ENCODE measurements at regions not wholly inside any gene's neighbourhood (a gene's known extent, or its start where the extent isn't known, plus 50 kb on each side); places are given as distances from the start of the nearest gene placed in this dataset.

DNA sequence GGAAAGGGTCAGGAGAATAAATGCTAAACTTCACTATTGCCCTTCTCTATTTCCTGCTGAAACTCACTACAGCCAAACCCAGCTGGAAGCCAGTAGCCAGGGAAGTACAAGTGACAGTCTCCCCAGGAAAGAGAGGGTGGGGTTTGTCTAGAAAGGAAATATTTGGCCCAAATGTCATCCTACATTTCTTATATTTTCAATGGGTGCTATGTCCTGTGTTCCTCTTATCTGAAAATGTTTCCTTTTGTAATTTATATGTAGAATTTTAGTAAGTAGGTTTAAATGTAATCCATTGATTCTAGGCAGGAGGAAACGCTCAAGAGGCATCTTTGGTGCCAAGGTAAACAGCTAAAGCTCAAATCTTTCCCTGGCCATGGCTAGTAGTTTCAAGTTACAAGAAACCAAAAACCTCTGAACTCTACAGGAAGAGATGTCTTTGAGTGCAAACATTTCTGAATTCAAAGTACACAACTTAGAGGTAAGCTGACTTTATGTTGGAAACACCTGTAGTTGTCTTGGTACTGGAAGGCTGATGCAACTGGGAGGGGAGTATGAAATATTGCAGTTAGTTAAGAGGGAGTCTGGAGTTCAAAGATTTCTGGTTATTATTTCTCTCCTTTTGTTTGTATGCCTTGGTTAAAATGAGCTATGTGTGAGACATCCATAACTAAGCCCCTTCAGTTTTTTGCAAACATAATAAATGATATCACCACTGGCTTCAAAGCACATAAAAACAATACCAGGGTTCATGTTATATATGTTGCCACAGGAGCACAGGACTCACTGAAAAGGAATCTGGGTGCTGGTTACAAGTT is 356.1 kb upstream of the ZC3H15 start:
- TF ChIP-seq, protein P1, sequence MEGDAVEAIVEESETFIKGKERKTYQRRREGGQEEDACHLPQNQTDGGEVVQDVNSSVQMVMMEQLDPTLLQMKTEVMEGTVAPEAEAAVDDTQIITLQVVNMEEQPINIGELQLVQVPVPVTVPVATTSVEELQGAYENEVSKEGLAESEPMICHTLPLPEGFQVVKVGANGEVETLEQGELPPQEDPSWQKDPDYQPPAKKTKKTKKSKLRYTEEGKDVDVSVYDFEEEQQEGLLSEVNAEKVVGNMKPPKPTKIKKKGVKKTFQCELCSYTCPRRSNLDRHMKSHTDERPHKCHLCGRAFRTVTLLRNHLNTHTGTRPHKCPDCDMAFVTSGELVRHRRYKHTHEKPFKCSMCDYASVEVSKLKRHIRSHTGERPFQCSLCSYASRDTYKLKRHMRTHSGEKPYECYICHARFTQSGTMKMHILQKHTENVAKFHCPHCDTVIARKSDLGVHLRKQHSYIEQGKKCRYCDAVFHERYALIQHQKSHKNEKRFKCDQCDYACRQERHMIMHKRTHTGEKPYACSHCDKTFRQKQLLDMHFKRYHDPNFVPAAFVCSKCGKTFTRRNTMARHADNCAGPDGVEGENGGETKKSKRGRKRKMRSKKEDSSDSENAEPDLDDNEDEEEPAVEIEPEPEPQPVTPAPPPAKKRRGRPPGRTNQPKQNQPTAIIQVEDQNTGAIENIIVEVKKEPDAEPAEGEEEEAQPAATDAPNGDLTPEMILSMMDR (IDR thresholded peaks at IDR 0.05): no peak
- no peak overlapping the region for H3K27ac ChIP-seq
- no peak for DNase-seq
- no peaks in the 10 kb centered on the region for H3K36me3 ChIP-seq
- H3K4me1 ChIP-seq: no peaks in the 10 kb centered on the region
- intact Hi-C loops (cut with DNase I): no loop called here
- peak; percentile 87 for ATAC-seq
- no peaks in the 10 kb centered on the region for H3K9me3 ChIP-seq
- H3K4me3 ChIP-seq: no peak overlapping the region
- H3K27me3 ChIP-seq: no peaks in the 10 kb centered on the region

GRCh38 chr2:186130748-186131641 is 355.1 kb upstream of the ZC3H15 start:
- TF ChIP-seq, protein P1 (IDR thresholded peaks at IDR 0.05): no peak
- Histone ChIP-seq H3K27me3 (no peaks in the 10 kb centered on the region), H3K36me3 (no peaks in the 10 kb centered on the region), H3K4me3 (no peak overlapping the region), H3K4me1 (no peaks in the 10 kb centered on the region), H3K27ac (no peak overlapping the region), H3K9me3 (no peaks in the 10 kb centered on the region)
- no peak for DNase-seq
- no peak for ATAC-seq
- intact Hi-C loops (cut with DNase I): no loop called here

GRCh38 chr2:186135686-186136085 is 350.4 kb upstream of the ZC3H15 start:
- TF ChIP-seq, protein P1 (IDR thresholded peaks at IDR 0.05): no peak
- ATAC-seq (no peak), DNase-seq (no peak)
- Histone ChIP-seq H3K27ac (no peak overlapping the region), H3K4me3 (no peak overlapping the region), H3K36me3 (no peaks in the 10 kb centered on the region), H3K27me3 (no peaks in the 10 kb centered on the region), H3K4me1 (no peaks in the 10 kb centered on the region), H3K9me3 (no peaks in the 10 kb centered on the region)
- intact Hi-C loops (cut with DNase I): no loop called here

DNA sequence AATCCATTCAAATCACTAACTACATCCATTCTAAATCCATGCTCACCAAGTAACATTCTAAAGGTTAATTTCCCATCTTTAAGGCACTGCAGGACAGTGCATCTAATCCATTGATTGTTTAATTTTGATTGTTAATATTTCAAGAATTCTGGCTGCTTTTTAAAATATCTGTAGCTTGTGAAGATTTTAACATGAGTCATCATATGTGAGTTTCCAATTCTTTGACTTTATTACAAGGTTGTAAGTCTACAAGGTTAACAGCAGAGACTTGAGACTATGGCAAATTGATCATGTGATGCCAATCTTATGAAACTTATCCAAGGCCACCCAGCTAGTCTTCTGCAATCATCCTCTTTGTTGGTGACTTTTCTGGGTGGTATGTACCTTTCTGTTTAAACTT is 349.2 kb upstream of the ZC3H15 start:
- no peaks in the 10 kb centered on the region for H3K27me3 ChIP-seq
- no peak overlapping the region for H3K4me3 ChIP-seq
- no peaks in the 10 kb centered on the region for H3K9me3 ChIP-seq
- DNase-seq (no peak), ATAC-seq (no peak)
- H3K36me3 ChIP-seq: no peaks in the 10 kb centered on the region
- TF ChIP-seq, protein P1 (IDR thresholded peaks at IDR 0.05): no peak
- intact Hi-C loops (cut with DNase I): no loop called here
- no peak overlapping the region for H3K27ac ChIP-seq
- H3K4me1 ChIP-seq: no peaks in the 10 kb centered on the region

DNA sequence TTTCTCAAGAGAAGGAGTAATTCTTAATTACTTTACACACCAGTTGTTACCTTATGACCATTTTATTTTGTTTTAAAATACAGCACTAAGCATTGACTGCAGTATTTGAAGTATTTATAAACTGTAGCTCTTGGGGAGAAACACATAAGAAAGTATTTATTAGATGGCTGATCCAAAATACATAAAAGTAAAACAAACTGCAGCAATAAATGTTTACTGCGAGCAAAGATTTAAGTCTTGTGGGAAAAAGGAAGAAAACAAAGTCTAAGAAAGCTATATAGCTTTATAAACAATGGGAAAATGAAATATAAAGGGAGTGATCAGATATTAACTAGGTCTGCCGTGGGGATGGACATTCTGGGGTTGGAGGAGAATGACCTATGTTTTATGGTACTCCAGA is 347.2 kb upstream of the ZC3H15 start:
- no peaks in the 10 kb centered on the region for H3K36me3 ChIP-seq
- ATAC-seq: no peak
- intact Hi-C loops (cut with DNase I): no loop called here
- H3K9me3 ChIP-seq: no peaks in the 10 kb centered on the region
- H3K4me1 ChIP-seq: no peaks in the 10 kb centered on the region
- no peak for DNase-seq
- TF ChIP-seq, protein P1 (IDR thresholded peaks at IDR 0.05): no peak
- H3K27ac ChIP-seq: no peak overlapping the region
- H3K4me3 ChIP-seq: no peak overlapping the region
- no peaks in the 10 kb centered on the region for H3K27me3 ChIP-seq
